CD8-positive, alpha-beta memory T cell (primary cell): ENCODE measurements at regions not wholly inside any gene's neighbourhood (a gene's known extent, or its start where the extent isn't known, plus 50 kb on each side); places are given as distances from the start of the nearest gene placed in this dataset.

Experiments
- CTCF ChIA-PET: fragments of 350-600 bp; sonication (Branson Sonifier 250); formaldehyde crosslinking; loops from one replicate; lab custom pipeline; 2021; ENCODE audit warnings: antibody characterized with exemption; lab: Charles Lee
- POLR2A ChIA-PET: fragments of 350-600 bp; sonication (Branson Sonifier 250); formaldehyde crosslinking; loops from one replicate; lab custom pipeline; 2021; ENCODE audit warnings: antibody characterized with exemption; lab: Charles Lee
- DNase-seq, 5 donors: peaks; one replicate each; pipeline versions ENCODE4 v3.0.0 to v3.0.0-alpha.2; 2020 to 2022; ENCODE audit warnings: mixed read lengths in 1 of 5
- H3K27ac ChIP-seq: one replicate; pipeline ENCODE4 v1.7.0; 2013; ENCODE audit warnings: low read depth, mild to moderate bottlenecking, low read length, moderate library complexity
- H3K27me3 ChIP-seq: 2 replicates; pipeline ENCODE4 v1.7.0; 2013; ENCODE audit warnings: low read length, mild to moderate bottlenecking; ENCODE audit not compliant: insufficient read depth, poor library complexity, severe bottlenecking
- H3K36me3 ChIP-seq: 2 replicates; pipeline ENCODE4 v1.7.0; 2013; ENCODE audit warnings: mild to moderate bottlenecking, low read length, moderate library complexity; ENCODE audit not compliant: insufficient read depth
- H3K4me1 ChIP-seq: 2 replicates; pipeline ENCODE4 v1.7.0; 2013; ENCODE audit warnings: mild to moderate bottlenecking, low read length, moderate library complexity; ENCODE audit not compliant: insufficient read depth
- H3K4me3 ChIP-seq: 2 replicates; pipeline ENCODE4 v1.7.0; 2013; ENCODE audit warnings: mild to moderate bottlenecking, low read length
- H3K9me3 ChIP-seq: 2 replicates; pipeline ENCODE4 v1.7.0; 2013; ENCODE audit warnings: mild to moderate bottlenecking, low read length
- H3K27ac Mint-ChIP-seq, 8 donors: one replicate each; pipeline ENCODE4 v1.8.0; 2020 to 2021; ENCODE audit warnings: mixed read lengths in 8 of 8, mild to moderate bottlenecking in 6 of 8, inconsistent platforms in 3 of 8, moderate library complexity in 3 of 8
- H3K27me3 Mint-ChIP-seq, 2 donors: one replicate each; pipeline ENCODE4 v1.8.0; 2020 to 2021; ENCODE audit warnings: mixed read lengths in 2 of 2, mild to moderate bottlenecking in 1 of 2, moderate library complexity in 1 of 2
- H3K36me3 Mint-ChIP-seq, 3 donors: one replicate each; pipeline ENCODE4 v1.8.0; 2020 to 2021; ENCODE audit warnings: mixed read lengths in 3 of 3, inconsistent platforms in 1 of 3, mild to moderate bottlenecking in 1 of 3
- H3K4me1 Mint-ChIP-seq, 3 donors: one replicate each; pipeline ENCODE4 v1.8.0; 2020 to 2021; ENCODE audit warnings: mixed read lengths in 3 of 3, inconsistent platforms in 1 of 3, mild to moderate bottlenecking in 1 of 3
- H3K4me3 Mint-ChIP-seq, 7 donors: one replicate each; pipeline ENCODE4 v1.8.0; 2020 to 2021; ENCODE audit warnings: mixed read lengths in 7 of 7, mild to moderate bottlenecking in 6 of 7, moderate library complexity in 4 of 7, inconsistent platforms in 2 of 7
- H3K9me3 Mint-ChIP-seq, 5 donors: one replicate each; pipeline ENCODE4 v1.8.0; 2020 to 2022; ENCODE audit warnings: mixed read lengths in 5 of 5, mild to moderate bottlenecking in 3 of 5, moderate library complexity in 2 of 5, inconsistent platforms in 1 of 5

DNA sequence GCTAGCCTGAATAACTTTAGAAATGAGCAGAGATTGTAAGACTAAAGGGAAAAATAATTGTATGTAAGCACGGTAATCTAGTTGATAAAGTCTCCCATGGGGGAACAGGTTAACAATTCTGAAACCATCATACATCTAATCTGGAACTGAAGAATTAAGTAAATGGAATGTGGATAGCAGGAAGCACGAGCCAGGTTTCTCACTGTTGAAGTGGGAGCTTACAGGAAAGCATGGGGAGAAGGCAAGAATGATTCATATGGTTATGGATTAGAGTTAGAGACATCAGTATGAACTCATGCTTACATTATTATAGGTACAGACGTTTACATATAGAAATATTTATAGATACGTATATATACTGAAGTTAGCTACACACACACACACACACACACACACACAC lies 83.0 kb downstream of the LEPR start:
- Histone ChIP-seq H3K27me3 (no peaks in the 10 kb centered on the region), H3K4me1 (no peaks in the 10 kb centered on the region), H3K4me3 (no peak overlapping the region), H3K36me3 (no peaks in the 10 kb centered on the region), H3K27ac (no peak overlapping the region), H3K9me3 (no peaks in the 10 kb centered on the region)
- Mint-ChIP-seq H3K9me3 (no peaks in the 10 kb centered on the region), H3K4me1 (no peaks in the 10 kb centered on the region), H3K27ac (no peak overlapping the region), H3K4me3 (no peak overlapping the region), H3K27me3 (peaks cover 0 to 2% of the 10 kb centered on the region in 2 donors), H3K36me3 (peaks cover 0 to 6% (median 0%) of the 10 kb centered on the region in 3 donors)
- no peak for DNase-seq
- ChIA-PET CTCF (no interaction called here), POLR2A (no interaction called here)

DNA sequence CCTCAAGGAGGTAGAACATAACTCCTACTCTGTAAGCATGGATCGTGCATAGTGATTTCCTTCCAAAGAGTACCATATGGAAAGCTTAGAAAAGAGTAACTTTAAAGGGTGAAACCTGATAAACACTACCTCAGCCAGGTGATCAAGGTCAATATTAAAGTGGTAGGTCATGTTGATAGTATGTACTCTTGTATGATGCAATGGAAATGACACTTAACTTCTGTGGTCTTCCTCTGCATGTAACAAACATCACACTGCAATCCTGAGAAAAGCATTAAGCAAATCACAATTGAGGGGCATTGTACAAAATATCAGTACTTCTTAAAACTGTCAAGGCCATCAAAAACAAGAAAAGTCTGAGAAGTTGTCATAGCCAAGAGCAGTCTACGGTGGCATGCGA lies 83.8 kb downstream of the LEPR start:
- no peaks in the 10 kb centered on the region for H3K9me3 Mint-ChIP-seq
- H3K27ac Mint-ChIP-seq: no peak overlapping the region
- peaks cover 0 to 6% (median 0%) of the 10 kb centered on the region in 3 donors for H3K36me3 Mint-ChIP-seq
- H3K4me1 Mint-ChIP-seq: no peaks in the 10 kb centered on the region
- peaks cover 0 to 2% of the 10 kb centered on the region in 2 donors for H3K27me3 Mint-ChIP-seq
- H3K4me3 Mint-ChIP-seq: no peak overlapping the region
- Histone ChIP-seq H3K36me3 (no peaks in the 10 kb centered on the region), H3K4me3 (no peak overlapping the region), H3K4me1 (no peaks in the 10 kb centered on the region), H3K9me3 (no peaks in the 10 kb centered on the region), H3K27ac (no peak overlapping the region), H3K27me3 (no peaks in the 10 kb centered on the region)
- CTCF ChIA-PET: no interaction called here
- POLR2A ChIA-PET: no interaction called here
- no peak for DNase-seq

DNA sequence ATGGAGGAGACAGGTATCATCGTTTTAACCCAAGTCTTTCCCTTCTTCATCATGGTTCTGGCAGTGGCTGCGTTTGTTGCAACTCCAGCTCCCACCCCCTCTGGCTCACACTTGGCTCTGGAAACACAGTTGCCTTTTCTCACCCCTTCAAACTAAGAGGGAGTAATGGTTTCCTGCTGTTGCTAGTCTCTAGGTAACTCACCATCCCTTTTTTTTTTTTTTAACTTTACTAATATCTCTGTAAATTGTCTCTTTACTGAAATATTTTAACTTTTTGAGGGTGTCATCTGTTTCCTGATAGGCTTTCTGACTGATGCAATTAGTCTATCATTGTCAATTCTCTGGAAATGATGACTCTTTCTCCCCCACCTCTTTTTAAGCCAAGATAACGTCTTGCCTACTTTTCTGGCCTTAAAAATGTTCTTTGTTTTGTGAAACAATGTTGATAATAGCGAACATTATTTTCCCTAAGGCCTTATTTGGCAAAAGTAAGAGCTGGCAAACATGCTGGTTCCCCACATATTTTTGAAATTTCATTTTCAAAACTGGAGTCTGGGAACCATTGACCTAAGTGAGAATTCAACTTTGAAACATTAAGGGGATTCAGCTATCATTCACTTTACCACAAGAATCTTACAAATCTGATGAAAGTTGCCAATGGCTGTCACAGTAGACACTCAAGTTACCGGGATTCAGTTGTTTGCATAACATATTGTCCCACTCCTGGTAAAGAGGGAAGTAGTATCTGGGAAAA lies 85.3 kb downstream of the LEPR start:
- Mint-ChIP-seq H3K36me3 (no peaks in the 10 kb centered on the region), H3K9me3 (no peaks in the 10 kb centered on the region), H3K4me1 (no peaks in the 10 kb centered on the region), H3K27me3 (no peaks in the 10 kb centered on the region), H3K4me3 (no peak overlapping the region), H3K27ac (no peak overlapping the region)
- CTCF ChIA-PET: no interaction called here
- Histone ChIP-seq H3K9me3 (no peaks in the 10 kb centered on the region), H3K27me3 (no peaks in the 10 kb centered on the region), H3K36me3 (no peaks in the 10 kb centered on the region), H3K4me1 (no peaks in the 10 kb centered on the region), H3K27ac (no peak overlapping the region), H3K4me3 (no peak overlapping the region)
- POLR2A ChIA-PET: no interaction called here
- no peak for DNase-seq

DNA sequence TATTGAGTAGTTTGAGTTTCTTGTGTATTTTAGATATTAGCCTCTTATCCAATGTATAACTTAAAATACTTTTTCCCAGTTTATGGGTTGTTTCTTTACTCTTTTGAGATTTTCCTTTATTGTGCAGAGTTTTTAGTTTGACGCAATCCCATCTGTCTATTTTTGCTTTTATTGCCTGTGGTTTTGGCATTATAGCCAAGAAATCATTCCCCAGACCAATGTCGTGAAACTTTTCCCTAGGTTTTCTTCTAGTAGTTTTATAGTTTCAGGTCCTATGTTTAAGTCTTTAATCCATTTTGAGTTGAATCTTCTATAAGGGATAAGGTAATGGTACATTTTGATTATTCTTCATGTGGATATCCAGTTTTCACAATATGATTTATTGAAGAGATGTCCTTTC lies 87.6 kb downstream of the LEPR start:
- Mint-ChIP-seq H3K4me3 (no peak overlapping the region), H3K4me1 (no peaks in the 10 kb centered on the region), H3K27ac (no peak overlapping the region), H3K9me3 (peaks cover 0 to 1% (median 0%) of the 10 kb centered on the region in 5 donors), H3K36me3 (peaks cover 0 to 2% (median 0%) of the 10 kb centered on the region in 3 donors), H3K27me3 (no peaks in the 10 kb centered on the region)
- CTCF ChIA-PET: no interaction called here
- no peaks in the 10 kb centered on the region for H3K9me3 ChIP-seq
- H3K27ac ChIP-seq: no peak overlapping the region
- H3K27me3 ChIP-seq: no peaks in the 10 kb centered on the region
- H3K4me1 ChIP-seq: no peaks in the 10 kb centered on the region
- POLR2A ChIA-PET: no interaction called here
- H3K4me3 ChIP-seq: no peak overlapping the region
- no peak for DNase-seq
- H3K36me3 ChIP-seq: no peaks in the 10 kb centered on the region

DNA sequence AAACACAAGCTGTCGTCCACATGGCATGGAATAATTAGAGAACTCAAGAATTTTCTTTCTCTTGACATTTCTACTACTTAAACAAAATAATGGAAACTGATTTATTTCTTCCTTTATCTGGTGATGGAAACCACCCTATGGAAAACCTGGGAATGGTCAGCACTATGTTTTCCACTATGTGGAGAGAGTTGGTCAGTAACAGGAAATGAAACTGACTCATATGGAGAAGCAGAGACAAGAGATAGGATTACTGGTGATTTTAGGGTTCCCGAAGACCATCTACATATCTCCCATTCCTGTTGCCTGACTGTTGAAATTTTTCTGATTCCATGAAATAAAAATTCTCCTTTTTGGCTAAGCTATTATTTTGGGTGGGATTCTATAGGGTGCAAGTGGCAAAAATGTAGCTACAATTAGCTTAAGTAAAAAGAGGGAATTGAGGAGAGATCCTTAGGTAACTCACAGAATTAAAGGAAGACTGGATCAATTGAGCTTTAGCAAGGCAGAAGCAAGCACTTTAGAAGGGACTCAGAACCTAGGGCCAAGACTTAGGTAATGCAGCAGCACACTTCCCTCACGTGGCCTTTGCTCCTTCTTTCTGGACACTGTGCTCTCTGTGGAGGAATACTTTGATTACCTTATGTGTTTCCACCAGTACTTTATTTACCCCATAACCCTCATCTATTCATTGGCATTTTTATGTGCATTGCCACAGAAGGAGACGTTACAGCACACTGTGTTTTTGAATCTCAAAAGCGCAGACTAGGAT lies 89.6 kb downstream of the LEPR start:
- Mint-ChIP-seq H3K4me1 (no peaks in the 10 kb centered on the region), H3K36me3 (peaks cover 0 to 2% (median 0%) of the 10 kb centered on the region in 3 donors), H3K4me3 (no peak overlapping the region), H3K27me3 (no peaks in the 10 kb centered on the region), H3K9me3 (peaks cover 0 to 1% (median 0%) of the 10 kb centered on the region in 5 donors), H3K27ac (no peak overlapping the region)
- Histone ChIP-seq H3K9me3 (no peaks in the 10 kb centered on the region), H3K27me3 (no peaks in the 10 kb centered on the region), H3K4me1 (no peaks in the 10 kb centered on the region), H3K4me3 (no peak overlapping the region), H3K27ac (no peak overlapping the region), H3K36me3 (no peaks in the 10 kb centered on the region)
- no peak for DNase-seq
- POLR2A ChIA-PET: no interaction called here
- CTCF ChIA-PET: no interaction called here

DNA sequence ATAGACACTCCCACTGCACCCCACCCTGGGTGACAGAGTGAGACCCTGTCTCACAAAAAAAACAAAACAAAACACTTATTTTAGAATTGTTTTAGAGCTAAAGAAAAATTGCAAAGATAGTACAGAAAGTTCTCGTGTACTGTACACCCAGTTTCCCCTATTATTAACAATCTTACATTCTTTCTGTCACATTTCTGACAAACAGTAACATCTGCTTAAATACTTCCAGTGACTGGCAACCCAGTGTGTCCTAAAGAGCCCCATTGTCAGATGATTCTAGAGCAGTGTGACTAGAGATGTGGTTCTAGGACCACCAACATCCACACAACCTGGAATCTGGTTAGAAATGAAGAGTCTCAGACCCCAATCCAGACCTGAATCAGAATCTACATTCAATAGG lies 90.5 kb downstream of the LEPR start:
- no peak overlapping the region for H3K27ac ChIP-seq
- H3K4me1 Mint-ChIP-seq: no peaks in the 10 kb centered on the region
- no peaks in the 10 kb centered on the region for H3K36me3 ChIP-seq
- H3K27ac Mint-ChIP-seq: no peak overlapping the region
- H3K36me3 Mint-ChIP-seq: peaks cover 0 to 2% (median 0%) of the 10 kb centered on the region in 3 donors
- H3K27me3 ChIP-seq: no peaks in the 10 kb centered on the region
- H3K27me3 Mint-ChIP-seq: peaks cover 0 to 2% of the 10 kb centered on the region in 2 donors
- POLR2A ChIA-PET: no interaction called here
- no peak for DNase-seq
- CTCF ChIA-PET: no interaction called here
- no peak overlapping the region for H3K4me3 Mint-ChIP-seq
- no peaks in the 10 kb centered on the region for H3K4me1 ChIP-seq
- no peaks in the 10 kb centered on the region for H3K9me3 ChIP-seq
- no peak overlapping the region for H3K4me3 ChIP-seq
- peaks cover 0 to 1% (median 0%) of the 10 kb centered on the region in 5 donors for H3K9me3 Mint-ChIP-seq

DNA sequence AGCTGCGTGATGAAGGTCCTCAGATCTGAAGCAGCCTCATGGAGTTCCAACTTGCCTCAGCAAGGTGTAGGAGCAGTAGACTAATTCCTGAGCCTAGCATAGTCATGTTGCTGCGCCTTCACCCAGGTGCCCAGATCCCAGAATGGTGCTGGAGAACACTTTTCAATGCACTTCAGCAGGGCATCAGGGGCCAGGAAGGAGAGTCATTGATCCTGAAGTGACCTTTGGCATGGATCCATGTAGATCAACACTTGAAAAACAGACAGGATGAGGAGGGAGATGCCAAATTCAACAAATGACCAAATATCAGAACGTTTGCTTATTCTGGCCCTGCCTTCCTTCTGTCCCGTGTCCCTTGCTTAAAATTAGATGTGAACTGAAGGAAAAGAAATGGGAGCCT lies 91.9 kb downstream of the LEPR start:
- ChIA-PET CTCF (no interaction called here), POLR2A (no interaction called here)
- Histone ChIP-seq H3K9me3 (no peaks in the 10 kb centered on the region), H3K27ac (no peak overlapping the region), H3K36me3 (no peaks in the 10 kb centered on the region), H3K4me3 (no peak overlapping the region), H3K4me1 (no peaks in the 10 kb centered on the region), H3K27me3 (no peaks in the 10 kb centered on the region)
- H3K4me1 Mint-ChIP-seq: no peaks in the 10 kb centered on the region
- H3K4me3 Mint-ChIP-seq: no peak overlapping the region
- no peak for DNase-seq
- H3K27me3 Mint-ChIP-seq: peaks cover 0 to 2% of the 10 kb centered on the region in 2 donors
- no peak overlapping the region for H3K27ac Mint-ChIP-seq
- H3K9me3 Mint-ChIP-seq: peaks cover 0 to 1% (median 0%) of the 10 kb centered on the region in 5 donors
- peaks cover 0 to 5% (median 0%) of the 10 kb centered on the region in 3 donors for H3K36me3 Mint-ChIP-seq

DNA sequence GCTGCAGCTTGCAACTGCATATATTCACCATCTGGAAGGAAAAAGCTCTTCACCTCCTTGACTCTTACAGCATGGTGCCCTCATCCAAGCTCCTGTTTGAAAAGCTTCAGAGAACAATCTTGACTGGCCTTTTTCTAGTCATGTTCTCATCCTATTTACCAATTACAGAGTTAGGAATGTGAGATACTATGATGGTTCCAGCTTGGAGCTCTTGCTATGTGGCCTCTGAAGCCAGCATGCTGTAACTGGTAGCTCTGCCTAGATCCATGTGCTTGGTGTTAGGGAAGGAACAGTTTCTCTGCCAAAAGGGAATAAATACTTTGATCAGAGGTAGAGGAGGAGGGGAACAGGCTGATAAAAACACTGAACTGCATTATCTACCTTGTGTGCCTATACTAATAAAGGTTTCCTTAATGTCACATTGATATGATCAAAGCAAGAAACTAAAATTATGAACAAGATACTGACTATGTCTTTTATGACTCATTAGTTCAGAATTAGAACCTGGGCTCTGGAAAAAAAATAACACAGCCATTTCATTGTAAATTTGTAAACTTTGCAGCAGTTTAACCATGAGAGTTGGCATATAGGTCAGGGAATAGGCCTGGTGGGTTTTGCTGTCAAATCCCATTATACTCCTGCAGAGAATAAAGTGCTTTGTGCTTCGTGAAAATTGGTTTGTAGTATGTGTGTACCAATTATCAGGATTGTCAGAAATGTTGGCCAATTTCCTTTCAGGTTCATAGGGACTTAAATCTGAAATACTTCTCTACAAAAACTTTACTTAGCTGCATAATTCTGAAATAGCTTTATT lies 92.7 kb downstream of the LEPR start:
- Mint-ChIP-seq H3K27me3 (peaks cover 0 to 2% of the 10 kb centered on the region in 2 donors), H3K27ac (no peak overlapping the region), H3K4me3 (no peak overlapping the region), H3K4me1 (no peaks in the 10 kb centered on the region), H3K36me3 (peaks cover 0 to 11% (median 0%) of the 10 kb centered on the region in 3 donors), H3K9me3 (peaks cover 0 to 1% (median 0%) of the 10 kb centered on the region in 5 donors)
- CTCF ChIA-PET: no interaction called here
- Histone ChIP-seq H3K27me3 (no peaks in the 10 kb centered on the region), H3K4me3 (no peak overlapping the region), H3K36me3 (no peaks in the 10 kb centered on the region), H3K9me3 (no peaks in the 10 kb centered on the region), H3K4me1 (no peaks in the 10 kb centered on the region), H3K27ac (no peak overlapping the region)
- POLR2A ChIA-PET: no interaction called here
- DNase-seq: no peak
